ENCODE measurements at regions not wholly inside any gene's neighbourhood (a gene's known extent, or its start where the extent isn't known, plus 50 kb on each side); places are given as distances from the start of the nearest gene placed in this dataset.

DNA sequence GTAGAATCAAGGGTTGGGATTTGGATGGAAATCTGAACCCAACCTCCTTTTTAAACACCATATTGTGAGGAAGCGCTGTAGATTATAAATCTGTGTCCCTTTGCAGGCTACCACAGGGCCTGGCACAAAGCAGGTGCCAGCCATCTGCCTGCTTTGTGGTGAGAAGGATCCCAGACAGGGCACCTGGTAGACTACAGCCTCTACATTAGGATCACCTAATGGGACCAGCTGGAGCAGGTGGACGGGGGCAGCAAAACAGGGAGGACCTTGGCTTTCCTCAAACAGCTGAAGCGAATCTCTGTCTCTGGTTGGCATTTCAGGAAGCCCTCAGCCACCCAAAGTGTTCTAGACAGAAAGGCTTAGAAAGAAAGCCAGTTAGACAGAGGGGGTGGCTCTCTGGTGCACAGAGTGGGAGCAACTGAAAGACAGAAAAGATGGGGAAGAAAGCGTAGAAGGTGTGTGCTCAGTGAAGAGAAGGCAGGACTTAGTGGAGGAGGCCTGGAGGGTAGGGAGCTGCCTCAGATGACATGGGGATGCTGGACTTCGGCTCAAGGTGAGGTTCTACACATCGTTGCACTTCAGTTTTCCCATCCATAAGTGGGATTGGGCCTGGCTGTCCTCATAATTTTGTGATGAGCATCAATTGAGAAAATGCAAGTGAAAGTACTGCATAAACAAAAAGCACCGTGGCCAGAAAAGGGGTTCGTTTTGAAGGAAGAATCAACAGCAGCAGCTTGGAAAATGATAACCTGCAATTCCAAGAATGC lies 350.8 kb downstream of the CYRIA start:
- no peak for DNase-seq

DNA sequence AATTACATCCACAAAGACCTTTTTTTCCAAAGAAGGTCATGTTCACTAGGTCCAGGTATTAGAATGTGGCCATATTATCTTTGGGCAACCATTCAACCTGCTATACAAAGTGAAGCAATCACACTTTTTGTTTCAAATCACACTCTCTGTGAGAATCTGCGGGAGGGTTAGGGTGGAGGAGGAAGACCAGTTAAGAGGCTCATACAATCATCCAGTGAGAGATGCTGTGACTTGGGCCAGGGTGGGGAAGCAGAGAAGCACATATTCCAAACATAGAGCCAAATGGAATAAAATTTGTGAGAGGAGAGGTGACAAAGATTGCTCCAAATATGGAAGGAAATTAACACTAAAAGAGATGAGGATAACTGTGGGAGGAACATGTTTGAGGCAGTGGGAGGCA lies 351.6 kb downstream of the CYRIA start:
- no peak for DNase-seq

DNA sequence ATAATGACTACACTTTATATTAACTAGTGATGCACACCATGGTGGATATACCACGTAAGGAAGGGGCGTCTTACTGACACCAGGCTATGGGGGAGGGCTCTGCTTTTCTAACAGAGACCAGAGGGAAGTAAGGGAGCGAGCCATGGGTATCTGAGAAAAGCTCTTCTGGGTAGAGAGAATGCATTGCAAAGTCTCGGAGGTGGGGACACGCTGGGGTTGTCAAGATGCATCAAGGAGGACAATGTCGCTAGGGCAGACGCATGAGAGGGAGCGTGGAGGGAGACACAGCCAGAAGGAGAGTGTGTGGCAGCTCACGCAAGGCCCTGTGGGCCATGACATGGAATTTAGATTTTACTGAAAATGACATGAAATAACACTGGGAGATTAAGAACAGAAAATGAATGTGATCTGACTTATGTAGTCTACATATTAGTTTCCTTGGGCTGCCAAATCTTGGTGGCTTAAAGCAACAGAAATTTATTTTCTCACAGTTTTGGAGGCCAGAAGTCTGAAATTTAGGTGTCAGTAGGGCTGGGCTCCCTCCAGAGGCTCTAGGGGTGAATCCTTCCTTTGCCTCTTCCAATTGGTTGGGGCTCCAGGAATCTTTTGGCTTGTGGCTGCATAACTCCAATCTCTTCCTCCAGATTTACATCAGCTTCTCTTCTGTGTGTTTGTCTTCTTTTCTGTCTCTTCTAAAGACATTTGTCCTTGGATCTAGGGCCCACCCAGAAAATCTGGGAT lies 352.2 kb downstream of the CYRIA start:
- no peak for DNase-seq

DNA sequence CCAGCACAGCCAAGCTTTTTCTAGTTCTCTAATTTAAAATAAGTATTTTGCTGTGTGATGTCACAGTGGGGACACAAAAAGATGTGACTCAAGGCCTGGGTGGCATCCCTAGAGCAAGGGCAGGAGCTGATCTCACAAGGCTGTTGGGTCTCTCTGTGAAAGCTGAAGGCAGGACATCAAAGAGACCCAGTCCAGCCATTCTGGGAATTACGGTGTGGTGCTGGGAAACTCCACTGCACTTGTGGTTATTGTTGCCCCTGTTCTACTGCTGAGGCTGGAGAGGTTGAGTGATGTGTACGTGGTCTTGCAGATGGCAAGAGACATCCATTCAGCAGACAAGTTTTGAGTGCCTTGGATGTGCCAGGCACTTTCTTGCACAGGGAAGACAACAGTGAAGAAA lies 352.9 kb downstream of the CYRIA start:
- no peak for DNase-seq

DNA sequence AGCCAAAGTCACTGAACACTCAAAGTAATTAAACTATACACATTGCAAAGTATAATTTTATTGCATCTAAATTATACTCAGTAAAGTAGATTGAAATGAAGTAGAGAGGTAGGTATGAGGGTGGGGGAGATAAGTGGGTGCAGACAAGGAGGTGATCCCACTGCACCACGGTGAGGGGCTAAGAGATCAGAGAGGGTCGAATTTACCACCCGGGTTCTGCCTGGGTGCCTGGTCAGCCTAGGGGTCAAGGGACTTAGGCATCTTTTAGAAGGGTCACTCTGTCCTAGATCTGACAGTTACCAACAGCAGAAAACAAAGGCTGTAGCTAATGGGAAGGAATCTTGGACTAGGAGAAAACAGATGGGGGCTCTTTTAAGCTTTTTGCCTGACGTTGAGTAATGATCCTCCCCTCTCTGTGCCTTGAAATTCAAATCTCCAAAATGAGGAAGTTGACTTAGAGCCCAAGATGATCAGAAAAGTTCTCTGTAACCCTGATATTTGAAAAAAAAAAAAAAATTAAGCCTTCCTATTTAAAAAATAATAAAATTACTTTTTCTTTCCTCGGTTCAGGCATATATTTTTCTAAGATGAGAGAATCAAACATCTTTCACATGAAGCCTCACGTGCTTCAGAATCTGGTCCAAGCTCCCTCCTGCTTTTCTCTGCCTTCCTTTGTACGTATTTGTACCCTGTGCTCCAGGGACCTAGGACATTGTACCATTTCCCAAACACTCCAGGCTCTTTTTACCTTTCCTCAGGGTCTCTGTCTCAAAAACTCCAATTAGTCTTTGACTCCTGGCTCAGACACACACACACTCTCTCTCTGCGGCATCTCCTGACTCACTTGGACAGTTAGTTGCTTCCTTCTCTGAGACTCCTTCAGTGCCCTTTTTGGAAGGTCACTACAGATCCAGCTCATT lies 353.9 kb downstream of the CYRIA start:
- no peak for DNase-seq

DNA sequence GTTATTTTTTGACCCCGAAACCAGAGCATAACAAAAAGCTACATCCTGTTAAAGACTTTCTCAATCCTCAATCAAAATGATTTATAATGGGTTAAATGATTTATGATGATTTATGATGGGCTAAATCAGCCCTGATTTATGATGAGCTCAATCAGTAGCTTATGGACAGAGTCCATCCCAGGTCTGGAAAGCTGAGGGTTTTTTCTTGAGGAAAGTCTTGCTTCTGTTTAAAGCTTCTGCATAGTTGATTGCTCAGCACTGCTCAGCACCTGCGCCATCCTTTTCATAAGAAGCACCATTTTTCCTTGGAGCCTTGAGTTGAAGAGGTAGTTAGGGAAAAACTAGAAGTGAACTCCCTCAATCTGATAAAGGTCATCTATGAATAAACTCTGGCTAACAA lies 356.8 kb downstream of the CYRIA start:
- DNase-seq: no peak

DNA sequence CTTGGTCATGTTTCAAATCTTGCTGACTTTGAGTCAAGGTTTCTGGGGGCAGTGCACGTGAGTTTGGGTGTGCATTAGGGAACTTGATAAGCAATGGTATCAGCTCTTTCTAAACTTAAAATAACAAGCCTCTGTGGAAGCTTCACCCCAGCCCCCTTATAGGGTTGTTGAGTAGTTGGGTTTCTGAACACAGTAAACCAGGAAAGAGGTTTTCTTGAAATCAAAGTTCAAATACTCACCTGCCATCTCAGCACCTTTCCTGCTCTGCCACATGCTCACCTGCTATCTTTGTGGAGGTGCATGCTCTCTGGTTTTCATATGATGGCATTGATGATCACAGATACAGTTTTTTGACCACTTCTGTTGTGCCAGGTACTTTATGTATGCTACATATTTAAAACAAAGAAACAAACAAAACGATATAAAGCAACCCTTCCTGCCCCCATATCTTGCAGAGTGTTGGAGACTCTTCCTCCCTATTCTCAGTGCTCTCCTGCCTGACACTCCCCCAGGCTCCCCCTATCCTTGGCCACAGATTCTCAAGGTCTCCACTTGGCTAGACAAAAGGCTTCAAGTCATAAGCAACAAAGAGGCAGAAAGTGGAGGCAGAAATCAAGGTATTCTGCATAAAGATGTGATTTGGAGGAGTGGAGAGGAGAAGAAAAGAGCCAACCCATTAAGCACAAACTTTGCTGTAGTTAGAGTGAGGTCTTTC lies 360.6 kb downstream of the CYRIA start:
- DNase-seq: no peak

DNA sequence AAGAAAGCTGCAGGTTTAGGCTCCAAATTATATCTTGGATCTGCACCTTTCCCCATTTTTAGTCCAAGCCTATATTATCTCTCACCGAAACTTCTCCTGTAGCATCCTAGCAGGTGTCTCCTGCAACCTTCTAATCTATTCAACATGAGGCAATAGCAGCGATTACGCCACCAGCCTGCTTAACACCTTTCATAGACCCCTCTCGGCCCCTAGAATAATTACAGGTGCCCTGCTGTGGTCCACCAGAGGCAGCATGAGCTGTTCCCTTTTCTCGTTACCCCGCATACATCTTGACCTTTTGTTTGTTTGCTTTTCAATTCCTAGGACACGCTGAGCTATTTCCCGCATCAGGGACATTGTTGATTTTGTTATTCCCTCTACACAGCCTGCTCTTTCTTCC lies 361.9 kb downstream of the CYRIA start:
- DNase-seq: no peak

DNA sequence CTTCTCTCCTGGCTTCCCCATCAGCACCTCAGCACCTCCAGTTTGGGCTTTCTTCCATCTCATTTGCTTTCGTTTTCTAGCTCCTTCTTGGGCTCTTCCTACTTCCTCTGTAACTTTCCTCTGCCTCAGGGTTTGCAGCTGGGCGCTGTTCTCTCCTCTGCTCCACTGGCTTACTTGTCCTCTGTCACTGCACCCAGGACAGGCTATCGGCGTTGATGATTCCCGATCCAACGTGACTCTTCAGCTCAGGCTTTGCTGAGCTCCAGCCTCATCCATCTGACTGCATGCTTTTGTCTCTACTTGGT lies 362.4 kb downstream of the CYRIA start:
- DNase-seq: no peak

DNA sequence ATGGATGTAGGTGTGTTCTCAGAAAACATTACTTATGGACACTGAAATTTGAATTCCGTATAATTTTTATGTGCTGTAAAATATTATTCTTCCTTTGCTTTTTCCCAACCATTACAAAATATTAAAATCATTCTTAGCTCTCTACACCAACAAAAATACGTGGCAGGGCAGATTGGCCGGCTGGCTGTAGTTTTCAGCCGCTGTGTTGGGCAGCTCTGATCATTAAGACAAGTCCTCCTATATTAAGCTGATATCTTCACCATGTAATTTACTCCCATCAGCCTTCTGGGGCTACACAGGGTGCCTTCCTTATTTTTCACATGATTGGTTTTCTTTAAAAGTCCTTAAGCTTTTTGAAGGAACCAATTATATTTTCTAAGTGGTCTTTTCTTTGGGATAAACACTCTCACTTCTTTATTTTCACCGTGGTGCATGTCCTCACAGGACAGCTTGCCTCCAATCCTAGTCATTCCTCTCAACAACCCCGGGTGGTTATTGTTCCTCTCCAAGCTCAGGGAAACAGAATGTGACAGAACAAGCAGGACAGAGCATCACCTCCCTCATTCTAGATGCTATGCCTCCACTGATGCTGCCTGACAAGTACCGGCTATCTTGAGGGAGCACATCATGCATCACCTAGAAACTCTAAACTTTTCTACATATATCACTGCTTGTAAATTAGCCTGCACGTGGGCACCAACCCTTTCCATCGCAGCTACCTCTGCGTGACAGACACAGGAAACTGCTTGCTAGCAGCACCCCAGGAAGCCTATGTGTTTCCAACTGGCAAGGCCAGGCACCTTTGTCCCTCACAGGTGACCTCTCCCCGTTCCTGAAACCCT lies 362.3 kb downstream of the MYCN start:
- no peak for DNase-seq

DNA sequence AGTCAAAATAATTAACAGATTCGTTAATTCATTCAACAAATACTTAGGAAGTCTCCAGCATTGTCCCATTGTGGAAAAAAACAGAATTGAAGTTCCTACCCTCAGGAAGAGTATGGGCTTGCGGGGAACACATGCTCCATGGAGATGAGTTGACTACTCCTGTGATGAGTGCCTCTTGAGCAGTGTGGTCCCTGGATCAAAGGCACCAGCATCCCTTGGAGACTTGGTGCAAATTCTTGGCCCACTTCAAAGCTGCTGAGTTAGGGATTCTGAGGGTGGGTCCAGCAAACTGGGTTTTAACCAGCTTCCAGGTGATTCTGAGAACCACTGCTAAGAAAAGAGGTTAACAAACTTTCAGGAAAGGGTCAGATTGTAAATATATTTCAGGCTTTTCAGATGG lies 361.6 kb downstream of the MYCN start:
- DNase-seq: no peak

DNA sequence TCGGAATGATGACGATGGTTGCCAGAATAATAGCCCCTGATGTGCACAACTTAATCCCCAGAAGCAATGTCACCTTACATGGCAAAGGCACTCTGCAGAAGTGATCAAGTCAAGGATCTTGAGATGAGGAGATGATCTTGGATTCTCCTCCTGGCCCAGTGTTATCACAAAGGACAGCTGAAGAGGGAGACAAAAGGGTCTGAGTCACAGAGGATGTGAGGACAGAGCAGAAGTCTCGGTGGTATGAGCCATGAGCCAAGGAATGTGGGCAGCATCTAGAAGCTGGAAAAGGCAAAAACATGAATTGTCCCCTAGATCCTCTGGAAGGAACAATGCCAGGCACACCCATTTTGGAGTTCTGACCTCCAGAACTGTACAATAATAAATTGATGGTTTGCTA lies 358.5 kb downstream of the MYCN start:
- DNase-seq: no peak

DNA sequence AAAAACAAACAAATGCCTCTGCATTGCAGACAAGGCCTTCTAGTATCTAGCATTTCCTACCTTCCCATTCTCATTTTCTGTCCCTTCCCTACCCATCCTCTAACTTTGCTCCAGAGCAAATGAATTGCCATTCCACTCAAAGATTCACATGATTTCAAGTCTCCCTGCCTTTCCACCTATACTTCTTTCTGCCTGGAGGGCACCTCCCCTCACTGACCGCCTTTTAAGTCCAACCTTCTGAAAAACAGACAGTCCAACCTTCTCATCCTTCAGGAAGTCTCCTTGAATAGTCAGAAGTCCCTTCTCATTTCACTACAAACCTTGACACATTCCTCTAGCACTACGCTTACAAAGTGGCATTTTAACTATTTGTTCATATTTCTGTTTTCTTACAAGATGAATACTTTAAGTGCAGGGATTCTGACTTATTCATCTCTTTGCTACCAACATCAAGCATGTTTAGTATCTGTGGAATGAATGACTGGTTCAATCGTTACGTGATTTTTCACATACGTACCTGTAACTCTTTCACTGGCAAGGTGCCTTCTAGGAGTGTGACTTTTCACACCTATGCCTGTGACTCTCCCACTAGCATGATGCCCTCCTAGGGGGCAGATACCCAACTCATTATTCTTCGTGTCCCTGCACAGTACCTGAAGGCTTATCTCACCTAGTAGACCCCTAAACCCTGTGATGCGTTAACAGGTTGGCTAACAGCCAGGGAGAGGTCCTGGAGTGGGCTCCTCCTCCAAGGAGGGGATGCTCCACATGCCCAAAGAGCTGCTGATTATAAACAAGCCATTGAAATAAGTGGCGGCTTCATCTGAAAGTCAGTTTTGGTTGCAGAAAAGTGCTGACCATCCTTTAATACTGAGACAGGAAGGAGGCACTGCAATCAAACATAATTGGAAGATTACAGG lies 356.2 kb downstream of the MYCN start:
- DNase-seq: no peak

DNA sequence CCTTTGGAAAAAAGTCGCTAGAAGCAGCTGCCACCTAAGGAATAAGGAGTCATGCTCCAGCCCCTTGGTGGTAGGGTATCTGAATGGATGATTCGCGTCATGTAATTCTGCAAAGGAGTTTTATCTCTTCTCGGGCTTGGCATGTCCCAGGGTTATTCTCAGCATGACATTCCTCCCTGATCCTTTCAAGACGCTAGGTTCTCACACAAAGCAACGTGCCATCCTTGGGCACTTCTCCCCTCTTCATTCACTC lies 355.6 kb downstream of the MYCN start:
- no peak for DNase-seq

DNA sequence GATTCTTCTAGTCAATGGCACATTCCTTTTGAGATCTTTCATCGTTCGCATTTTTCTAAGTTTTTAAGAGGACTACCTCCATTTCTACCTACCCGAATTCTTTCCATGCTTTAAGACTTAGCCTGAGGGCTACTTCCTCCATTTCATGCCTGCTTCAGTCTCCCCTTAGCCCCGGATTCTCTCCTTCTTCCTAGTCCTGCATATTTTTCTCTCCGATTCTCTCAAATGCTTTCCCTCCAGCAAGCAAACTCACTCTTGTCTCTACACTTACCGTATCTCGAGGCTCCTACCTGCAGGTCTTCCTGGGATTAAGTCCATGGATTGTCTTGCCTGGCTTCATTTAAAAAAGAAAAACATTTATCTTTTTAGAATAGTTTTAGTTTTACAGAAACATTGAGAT lies 354.4 kb downstream of the MYCN start:
- no peak for DNase-seq

DNA sequence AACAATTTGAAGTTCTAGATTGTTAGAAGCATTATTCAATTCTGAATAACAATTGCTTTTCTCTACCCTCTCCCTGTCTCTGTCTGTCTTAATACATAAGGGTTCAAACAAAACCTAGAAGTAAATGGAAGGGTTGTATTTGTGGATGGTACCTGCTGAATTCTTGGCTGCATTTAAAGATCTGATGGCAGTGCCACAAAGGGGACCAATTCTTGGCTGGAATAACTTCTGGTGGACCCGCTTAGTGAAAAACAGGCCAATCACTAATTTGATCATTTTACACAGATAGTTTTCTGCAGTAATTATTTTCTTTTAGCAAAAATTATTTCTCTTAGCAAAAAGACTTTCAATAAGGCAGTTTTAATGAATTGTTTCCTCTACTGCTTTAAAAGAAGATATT lies 353.5 kb downstream of the MYCN start:
- no peak for DNase-seq

DNA sequence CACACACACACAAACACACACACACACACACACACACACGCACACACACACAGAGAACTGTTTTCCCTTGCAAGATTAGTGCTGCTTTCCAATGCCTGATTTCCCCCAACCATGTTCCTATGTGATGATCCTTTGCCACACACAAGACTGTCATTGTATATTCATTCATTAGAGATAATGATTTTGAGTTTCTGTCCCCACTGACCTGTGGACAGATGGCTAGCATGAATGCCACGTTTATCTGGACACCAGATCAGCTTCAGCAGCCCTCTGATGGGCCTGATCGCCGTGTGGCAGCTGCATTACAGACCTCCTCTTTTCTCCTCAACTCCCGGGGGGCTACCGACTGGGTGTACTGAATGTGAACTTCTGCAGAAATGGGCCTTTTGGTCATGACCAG lies 353.0 kb downstream of the MYCN start:
- DNase-seq: no peak

DNA sequence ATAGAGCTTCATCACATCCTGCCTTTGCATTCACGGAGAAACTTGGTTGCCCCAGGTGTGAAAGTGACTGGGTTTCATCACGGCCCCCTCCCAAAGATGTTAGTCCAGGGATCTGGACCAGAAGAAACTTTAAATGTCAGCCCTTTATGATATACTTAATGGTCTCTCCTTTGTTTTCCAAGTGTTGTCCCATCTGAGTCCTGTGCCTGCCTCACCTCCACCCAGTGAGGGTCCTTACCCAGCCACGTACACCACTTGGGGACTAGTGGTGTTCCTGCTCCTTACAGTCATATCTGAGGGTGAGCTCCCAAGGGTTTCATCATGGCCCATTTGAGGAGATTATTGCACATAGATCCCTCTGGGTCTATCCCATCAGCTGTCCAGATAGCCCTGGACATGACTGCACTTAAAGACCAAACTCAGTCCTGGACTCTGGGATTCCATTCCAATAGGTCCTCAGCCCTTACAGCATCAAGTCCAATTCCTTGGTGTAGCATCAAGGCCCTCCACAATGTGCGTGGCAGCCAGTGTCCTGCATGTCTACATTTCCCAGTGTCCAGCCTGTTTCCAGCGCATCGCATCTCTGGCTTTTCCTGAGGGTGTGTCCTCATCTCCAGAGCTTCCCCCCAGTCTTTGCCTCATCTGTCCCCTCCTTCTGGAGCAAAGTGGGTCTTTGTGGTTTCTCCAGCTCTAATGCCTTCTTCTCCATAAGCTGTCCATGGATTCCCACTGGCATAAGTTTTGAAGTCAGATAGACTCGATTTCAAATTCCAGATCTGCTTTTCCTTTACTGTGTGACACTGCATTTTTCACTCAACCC lies 351.6 kb downstream of the MYCN start:
- no peak for DNase-seq

DNA sequence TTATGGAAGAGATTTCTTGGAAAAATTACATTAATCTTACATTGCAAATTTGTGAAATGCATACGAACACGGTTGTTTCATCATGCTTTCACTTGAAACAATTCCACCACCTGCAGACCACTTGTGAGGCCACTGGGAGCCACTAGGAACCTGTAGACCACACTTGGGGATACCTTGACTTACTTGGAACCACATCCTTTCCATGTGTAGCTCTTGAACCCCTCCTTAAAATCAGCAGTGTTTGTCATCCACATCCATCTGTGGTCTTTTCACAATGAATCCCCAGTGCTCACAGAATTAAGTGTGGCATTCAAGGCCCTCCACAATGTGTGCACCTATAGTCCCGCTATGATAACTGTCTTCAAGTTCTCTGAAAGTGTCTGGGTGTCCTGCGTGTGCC lies 350.9 kb downstream of the MYCN start:
- DNase-seq: no peak

DNA sequence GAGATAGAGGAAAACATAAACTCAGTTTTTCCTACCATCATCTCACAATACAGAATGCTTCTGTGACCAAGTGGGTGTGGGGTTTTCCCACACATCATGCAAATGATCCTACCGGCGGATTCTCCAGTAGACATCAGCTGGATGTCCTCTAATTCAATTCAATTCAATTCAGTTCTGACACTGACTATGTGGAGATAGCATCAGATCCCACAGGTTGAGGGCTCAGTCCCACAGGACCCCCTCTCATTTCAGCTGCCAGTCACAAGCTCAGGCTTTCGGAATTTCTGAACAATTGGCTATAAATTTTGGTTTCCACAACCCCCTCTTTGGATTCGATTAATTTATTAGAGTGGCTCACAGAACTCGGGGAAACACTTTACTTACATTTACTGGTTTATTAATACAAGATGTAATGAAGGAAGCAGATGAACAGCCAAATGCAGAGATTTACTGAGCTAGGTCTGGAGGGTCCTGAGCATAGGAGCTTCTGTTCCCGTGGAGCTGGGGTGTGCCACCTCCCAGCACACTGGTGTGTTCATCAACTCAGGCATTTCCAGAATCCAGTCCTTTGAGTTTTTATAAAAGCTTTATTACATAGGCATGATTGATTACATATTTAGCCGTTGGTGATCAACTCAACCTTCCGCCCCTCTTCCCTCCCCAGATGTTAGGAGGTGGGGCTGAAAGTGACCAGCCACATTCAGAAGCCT lies 350.1 kb downstream of the MYCN start:
- no peak for DNase-seq

Data from T1000 (cell line).